K562 (cell line): ENCODE measurements at regions not wholly inside any gene's neighbourhood (a gene's known extent, or its start where the extent isn't known, plus 50 kb on each side); places are given as distances from the start of the nearest gene placed in this dataset.

Experiments used
- ATAC-seq: fragments of 200-7000 bp; cut with Tn5 transposase; 3 replicates; pipeline ENCODE4 v1.9.1; 2020; ENCODE audit warnings: moderate library complexity
- BruUV-seq: library from RNA; stranded (reverse); fragments of 400-500 nt; replicated peaks from 2 replicates; lab custom pipeline; 2021; lab: Mats Ljungman, UMichigan
- CTCF ChIA-PET: fragments of 300-600 bp; formaldehyde crosslinking; extraction: SDS; loops from one replicate; lab custom pipeline; 2021; ENCODE audit warnings: low intra/inter-chr PET ratio; lab: Yijun Ruan, JAX
- POLR2A ChIA-PET: fragments of 300-600, 350-650 bp; sonication (Branson Sonifier 250); formaldehyde crosslinking; extraction: SDS; loops from one replicate; lab custom pipeline; 2021; ENCODE audit warnings: antibody characterized with exemption, inconsistent platforms; lab: Yijun Ruan, JAX
- DNase-seq, 4 experiments: peaks; one replicate each; pipeline versions ENCODE4 v3.0.0 to v3.0.0-alpha.2; 2011 to 2018; ENCODE audit warnings: low spot score in 3 of 4, mixed read lengths in 3 of 4; ENCODE audit errors: extremely low read depth in 1 of 4
- FAIRE-seq: peaks from 2 replicates; lab custom pipeline; 2011; peaks lifted over from hg19 to GRCh38; lab: Jason Lieb, UNC
- H2AFZ ChIP-seq: 2 replicates; pipeline ENCODE4 v1.6.0; 2011; ENCODE audit warnings: low read depth, low read length, control low read depth, inconsistent platforms
- H3K27ac ChIP-seq: fragments of 200-600 bp; 3 replicates; pipeline ENCODE4 v1.8.0; 2011; ENCODE audit warnings: low read depth, mild to moderate bottlenecking, control low read depth, inconsistent platforms, low read length, moderate library complexity, mixed read lengths; ENCODE audit errors: extremely low read depth
- H3K27me3 ChIP-seq, 2 experiments: fragments of 300-600 bp in 1 of 2; 2 replicates in 1 of 2; 3 replicates in 1 of 2; pipeline versions ENCODE4 v1.6.0 to v1.8.0; 2011; ENCODE audit warnings: inconsistent platforms in 2 of 2, low read length in 2 of 2, mild to moderate bottlenecking in 1 of 2, mixed read lengths in 1 of 2, moderate library complexity in 1 of 2; ENCODE audit not compliant: control insufficient read depth in 2 of 2, insufficient read depth in 2 of 2
- H3K36me3 ChIP-seq: fragments of 300-600 bp; 3 replicates; pipeline ENCODE4 v1.8.0; 2011; ENCODE audit warnings: mild to moderate bottlenecking, low read length, inconsistent platforms; ENCODE audit not compliant: control insufficient read depth, insufficient read depth
- H3K4me1 ChIP-seq, 2 experiments: fragments of 200-600 bp in 1 of 2; replicated peaks in 1 of 2; 2 replicates in 1 of 2; 3 replicates in 1 of 2; pipeline versions ENCODE4 v1.5.1 to v1.8.0; 2011; ENCODE audit warnings: inconsistent platforms in 2 of 2, low read length in 2 of 2, mild to moderate bottlenecking in 1 of 2, mixed read lengths in 1 of 2, moderate library complexity in 1 of 2; ENCODE audit not compliant: control insufficient read depth in 2 of 2, insufficient read depth in 2 of 2
- H3K4me2 ChIP-seq: 2 replicates; pipeline ENCODE4 v1.6.1; 2011; ENCODE audit warnings: low read length, control low read depth, inconsistent platforms, mixed read lengths; ENCODE audit not compliant: insufficient read depth
- H3K4me3 ChIP-seq: fragments of 200-600 bp; sonication (generic), shearing (Covaris generic); 2 replicates; pipeline ENCODE4 v1.5.1; 2016; ENCODE audit warnings: control low read depth, inconsistent platforms
- H3K79me2 ChIP-seq: fragments of 200-600 bp; 3 replicates; pipeline ENCODE4 v1.8.0; 2011; ENCODE audit warnings: low read length, inconsistent platforms; ENCODE audit not compliant: control insufficient read depth, insufficient read depth
- H3K9ac ChIP-seq, 2 experiments: 2 replicates each; pipeline versions ENCODE4 v1.6.0 to v1.6.1; 2011; ENCODE audit warnings: low read depth in 2 of 2, low read length in 2 of 2, control low read depth in 1 of 2, inconsistent platforms in 1 of 2, mild to moderate bottlenecking in 1 of 2, mixed read lengths in 1 of 2; ENCODE audit not compliant: insufficient read depth in 1 of 2
- H3K9me1 ChIP-seq: one replicate; pipeline ENCODE4 v1.6.0; 2011; ENCODE audit warnings: inconsistent platforms, mild to moderate bottlenecking, low read length, moderate library complexity; ENCODE audit not compliant: control insufficient read depth, insufficient read depth
- H3K9me3 ChIP-seq: replicated peaks from 2 replicates; pipeline ENCODE4 v1.5.1; 2011; ENCODE audit warnings: low read depth, low read length, inconsistent platforms; ENCODE audit not compliant: control insufficient read depth, insufficient read depth
- H4K20me1 ChIP-seq: replicated peaks from 2 replicates; pipeline ENCODE4 v1.6.1; 2011; ENCODE audit warnings: low read length, inconsistent platforms, mixed read lengths; ENCODE audit not compliant: control insufficient read depth, insufficient read depth
- CREBBP ChIP-seq: IDR thresholded peaks from one replicate; pipeline ENCODE4 v1.6.1; 2012; ENCODE audit warnings: low read depth, mild to moderate bottlenecking, control low read depth, inconsistent platforms, low read length
- KLF16 ChIP-seq: IDR thresholded peaks from 2 replicates; pipeline ENCODE4 v1.6.1; 2016; ENCODE audit warnings: antibody characterized with exemption
- MAFF ChIP-seq: IDR thresholded peaks from 2 replicates; pipeline ENCODE4 v1.6.1; 2012; ENCODE audit warnings: low read length, improper control_type of control experiment
- MTA2 ChIP-seq: fragments of 450-650 bp; IDR thresholded peaks from 2 replicates; pipeline ENCODE4 v1.6.1; 2016; ENCODE audit warnings: low read depth
- MYBL2 ChIP-seq, 2 experiments: fragments of 450-650 bp in 1 of 2; sonication (generic) in 1 of 2; formaldehyde crosslinking in 1 of 2; IDR thresholded peaks; 2 replicates each; pipeline versions ENCODE4 v1.6.1 to v1.8.1; 2017 to 2022; ENCODE audit warnings: borderline replicate concordance in 1 of 2, inconsistent platforms in 1 of 2, low read depth in 1 of 2, mild to moderate bottlenecking in 1 of 2, missing genetic modification reagents in 1 of 2, moderate library complexity in 1 of 2
- PYGO2 ChIP-seq: fragments of 450-650 bp; IDR thresholded peaks from 2 replicates; pipeline ENCODE4 v1.6.1; 2016; ENCODE audit warnings: mild to moderate bottlenecking, missing genetic modification characterization, moderate library complexity, missing compliant biosample characterization
- RCOR1 ChIP-seq, 2 experiments: IDR thresholded peaks; 2 replicates each; pipeline ENCODE4 v1.6.1; 2012; ENCODE audit warnings: low read depth in 2 of 2, low read length in 2 of 2, borderline replicate concordance in 1 of 2, improper control_type of control experiment in 1 of 2
- SOX6 ChIP-seq: fragments of 450-650 bp; IDR thresholded peaks from 2 replicates; pipeline ENCODE4 v1.6.1; 2014; ENCODE audit warnings: mild to moderate bottlenecking
- STAT5A ChIP-seq: IDR thresholded peaks from 2 replicates; pipeline ENCODE4 v1.6.1; 2012; ENCODE audit warnings: low read length, inconsistent platforms, borderline replicate concordance
- TAF7 ChIP-seq: fragments of 450-650 bp; IDR thresholded peaks from 2 replicates; pipeline ENCODE4 v1.6.1; 2016; ENCODE audit warnings: missing genetic modification characterization, missing compliant biosample characterization
- TAL1 ChIP-seq: fragments of 450-650 bp; IDR thresholded peaks from 2 replicates; pipeline ENCODE4 v1.6.1; 2016; ENCODE audit warnings: mild to moderate bottlenecking
- TFAM ChIP-seq: fragments of 250-450 bp; sonication (Bioruptor Pico); conservative IDR thresholded peaks from 2 replicates; pipeline ENCODE4 v1.5.0; 2021; ENCODE audit warnings: mild to moderate bottlenecking, moderate library complexity
- ZNF184 ChIP-seq: sonication (generic); formaldehyde crosslinking; IDR thresholded peaks from 2 replicates; pipeline ENCODE4 v1.5.0; 2020; ENCODE audit warnings: missing genetic modification reagents
- ZNF274 ChIP-seq: IDR thresholded peaks from 2 replicates; pipeline ENCODE4 v1.6.1; 2011; ENCODE audit warnings: low read depth, mild to moderate bottlenecking, low read length, moderate library complexity, borderline replicate concordance
- ZNF586 ChIP-seq: fragments of 450-650 bp; formaldehyde crosslinking; conservative IDR thresholded peaks from 2 replicates; pipeline ENCODE4 v1.4.0; 2020; ENCODE audit warnings: mild to moderate bottlenecking, moderate library complexity
- WGBS: fragments of 100-300 bp; shearing (Covaris generic); methylation state at CpG from one replicate; pipeline ENCODE4 v1.1.6; 2016; ENCODE audit warnings: low coverage, mixed read lengths; ENCODE audit not compliant: insufficient coverage; ENCODE audit errors: missing lambda C conversion rate; 5-methylcytosine and 5-hydroxymethylcytosine counted together
- in situ Hi-C: fragments of 300-500 bp; cut with MboI; formaldehyde crosslinking; loops from 4 replicates; pipeline ENCODE4 v1.15.0; 2018; ENCODE audit warnings: inconsistent platforms, mixed read lengths
- intact Hi-C: fragments of 100-400 bp; cut with micrococcal nuclease; formaldehyde crosslinking; loops from 2 replicates; pipeline ENCODE4 v1.14.2; 2022
- TF ChIP-seq, protein P1 (sequence below): fragments of 450-650 bp; conservative IDR thresholded peaks from 2 replicates; pipeline ENCODE4 v1.6.1; 2016; ENCODE audit warnings: missing genetic modification characterization, low read depth, mild to moderate bottlenecking, control low read depth, missing compliant biosample characterization
- TF ChIP-seq, protein P2 (sequence below): fragments of 450-650 bp; IDR thresholded peaks from 2 replicates; pipeline ENCODE4 v1.6.1; 2018; ENCODE audit not compliant: partially characterized antibody
- TF ChIP-seq, protein P3 (sequence below): fragments of 250-450 bp; sonication (Bioruptor Pico); IDR thresholded peaks from 2 replicates; pipeline ENCODE4 v1.4.0; 2020; ENCODE audit warnings: mild to moderate bottlenecking

DNA sequence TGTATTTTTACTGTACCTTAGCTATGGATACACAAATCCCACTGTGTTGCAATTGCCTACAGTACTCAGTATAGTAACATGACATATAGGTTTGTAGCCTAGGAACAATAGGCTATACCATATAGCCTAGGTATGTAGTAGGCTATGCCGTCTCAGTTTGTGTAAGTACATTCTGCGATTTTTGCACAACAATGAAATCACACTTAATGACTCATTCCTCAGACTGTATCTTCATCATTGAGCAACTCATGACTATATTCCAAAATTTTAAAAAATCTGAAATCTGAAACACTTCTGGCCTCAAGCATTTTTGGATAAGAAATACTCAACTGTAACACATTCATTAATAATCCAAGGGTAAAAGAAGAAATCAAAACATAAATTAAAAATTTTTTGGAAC, 666.8 kb upstream of the GRAMD2B start:
- no peaks in the 10 kb centered on the region for H3K79me2 ChIP-seq
- intact Hi-C loops (no loop called here), in situ Hi-C loops (no loop called here)
- H4K20me1 ChIP-seq = no peaks in the 10 kb centered on the region
- no peaks in the 10 kb centered on the region for H3K9me1 ChIP-seq
- no peaks in the 10 kb centered on the region; the same call in 1 of the 2 replicates for H3K9me3 ChIP-seq
- WGBS = 0% methylated on average over 2 of the region's 2 CpGs
- ChIA-PET POLR2A (no interaction called here), CTCF (no interaction called here)
- DNase-seq (no peak), ATAC-seq (no peak), FAIRE-seq (no peak)
- TF ChIP-seq RCOR1 (IDR thresholded peaks at IDR 0.05; ENCODE audit: borderline replicate concordance in 1 of 2, low read depth in 2 of 2, low read length in 2 of 2) (no peak), CREBBP (no peak), ZNF586 (no peak), TFAM (CRISPR knock-in tag) (no peak), MAFF (no peak), MTA2 (no peak), PYGO2 (tag) (no peak), TAF7 (tag) (no peak), SOX6 (no peak), TAL1 (no peak), ZNF184 (no peak), ZNF274 (no peak), STAT5A (no peak), KLF16 (no peak), MYBL2 (IDR thresholded peaks at IDR 0.05; ENCODE audit: low read depth) (no peak), MYBL2 (CRISPR knock-in tag; IDR thresholded peaks at IDR 0.05; ENCODE audit: borderline replicate concordance) (no peak)
- TF ChIP-seq, protein P1, sequence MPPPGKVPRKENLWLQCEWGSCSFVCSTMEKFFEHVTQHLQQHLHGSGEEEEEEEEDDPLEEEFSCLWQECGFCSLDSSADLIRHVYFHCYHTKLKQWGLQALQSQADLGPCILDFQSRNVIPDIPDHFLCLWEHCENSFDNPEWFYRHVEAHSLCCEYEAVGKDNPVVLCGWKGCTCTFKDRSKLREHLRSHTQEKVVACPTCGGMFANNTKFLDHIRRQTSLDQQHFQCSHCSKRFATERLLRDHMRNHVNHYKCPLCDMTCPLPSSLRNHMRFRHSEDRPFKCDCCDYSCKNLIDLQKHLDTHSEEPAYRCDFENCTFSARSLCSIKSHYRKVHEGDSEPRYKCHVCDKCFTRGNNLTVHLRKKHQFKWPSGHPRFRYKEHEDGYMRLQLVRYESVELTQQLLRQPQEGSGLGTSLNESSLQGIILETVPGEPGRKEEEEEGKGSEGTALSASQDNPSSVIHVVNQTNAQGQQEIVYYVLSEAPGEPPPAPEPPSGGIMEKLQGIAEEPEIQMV (tag) = no peak
- TF ChIP-seq, protein P2, sequence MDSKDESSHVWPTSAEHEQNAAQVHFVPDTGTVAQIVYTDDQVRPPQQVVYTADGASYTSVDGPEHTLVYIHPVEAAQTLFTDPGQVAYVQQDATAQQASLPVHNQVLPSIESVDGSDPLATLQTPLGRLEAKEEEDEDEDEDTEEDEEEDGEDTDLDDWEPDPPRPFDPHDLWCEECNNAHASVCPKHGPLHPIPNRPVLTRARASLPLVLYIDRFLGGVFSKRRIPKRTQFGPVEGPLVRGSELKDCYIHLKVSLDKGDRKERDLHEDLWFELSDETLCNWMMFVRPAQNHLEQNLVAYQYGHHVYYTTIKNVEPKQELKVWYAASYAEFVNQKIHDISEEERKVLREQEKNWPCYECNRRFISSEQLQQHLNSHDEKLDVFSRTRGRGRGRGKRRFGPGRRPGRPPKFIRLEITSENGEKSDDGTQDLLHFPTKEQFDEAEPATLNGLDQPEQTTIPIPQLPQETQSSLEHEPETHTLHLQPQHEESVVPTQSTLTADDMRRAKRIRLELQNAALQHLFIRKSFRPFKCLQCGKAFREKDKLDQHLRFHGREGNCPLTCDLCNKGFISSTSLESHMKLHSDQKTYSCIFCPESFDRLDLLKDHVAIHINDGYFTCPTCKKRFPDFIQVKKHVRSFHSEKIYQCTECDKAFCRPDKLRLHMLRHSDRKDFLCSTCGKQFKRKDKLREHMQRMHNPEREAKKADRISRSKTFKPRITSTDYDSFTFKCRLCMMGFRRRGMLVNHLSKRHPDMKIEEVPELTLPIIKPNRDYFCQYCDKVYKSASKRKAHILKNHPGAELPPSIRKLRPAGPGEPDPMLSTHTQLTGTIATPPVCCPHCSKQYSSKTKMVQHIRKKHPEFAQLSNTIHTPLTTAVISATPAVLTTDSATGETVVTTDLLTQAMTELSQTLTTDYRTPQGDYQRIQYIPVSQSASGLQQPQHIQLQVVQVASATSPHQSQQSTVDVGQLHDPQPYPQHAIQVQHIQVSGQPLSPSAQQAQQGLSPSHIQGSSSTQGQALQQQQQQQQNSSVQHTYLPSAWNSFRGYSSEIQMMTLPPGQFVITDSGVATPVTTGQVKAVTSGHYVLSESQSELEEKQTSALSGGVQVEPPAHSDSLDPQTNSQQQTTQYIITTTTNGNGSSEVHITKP = no peak
- TF ChIP-seq, protein P3, sequence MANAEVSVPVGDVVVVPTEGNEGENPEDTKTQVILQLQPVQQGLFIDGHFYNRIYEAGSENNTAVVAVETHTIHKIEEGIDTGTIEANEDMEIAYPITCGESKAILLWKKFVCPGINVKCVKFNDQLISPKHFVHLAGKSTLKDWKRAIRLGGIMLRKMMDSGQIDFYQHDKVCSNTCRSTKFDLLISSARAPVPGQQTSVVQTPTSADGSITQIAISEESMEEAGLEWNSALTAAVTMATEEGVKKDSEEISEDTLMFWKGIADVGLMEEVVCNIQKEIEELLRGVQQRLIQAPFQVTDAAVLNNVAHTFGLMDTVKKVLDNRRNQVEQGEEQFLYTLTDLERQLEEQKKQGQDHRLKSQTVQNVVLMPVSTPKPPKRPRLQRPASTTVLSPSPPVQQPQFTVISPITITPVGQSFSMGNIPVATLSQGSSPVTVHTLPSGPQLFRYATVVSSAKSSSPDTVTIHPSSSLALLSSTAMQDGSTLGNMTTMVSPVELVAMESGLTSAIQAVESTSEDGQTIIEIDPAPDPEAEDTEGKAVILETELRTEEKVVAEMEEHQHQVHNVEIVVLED (CRISPR knock-in tag) = no peak
- H3K36me3 ChIP-seq = no peaks in the 10 kb centered on the region
- H3K27ac ChIP-seq = no peak overlapping the region
- no peak overlapping the region for H3K4me2 ChIP-seq
- no peak overlapping the region for H2AFZ ChIP-seq
- no peaks in the 10 kb centered on the region for H3K27me3 ChIP-seq
- H3K9ac ChIP-seq = no peak overlapping the region
- no peak overlapping the region for H3K4me3 ChIP-seq
- no TSS peak for BruUV-seq
- H3K4me1 ChIP-seq = no peaks in the 10 kb centered on the region
